Keratinocyte (primary cell): ENCODE measurements at regions not wholly inside any gene's neighbourhood (a gene's known extent, or its start where the extent isn't known, plus 50 kb on each side); places are given as distances from the start of the nearest gene placed in this dataset.

Experiments used
- CTCF ChIP-seq, 3 experiments: IDR thresholded peaks in 1 of 3; conservative IDR thresholded peaks in 1 of 3; optimal IDR thresholded peaks in 1 of 3; 2 replicates in 2 of 3; 3 replicates in 1 of 3; pipeline versions ENCODE3 to v1.5.1; 2011; ENCODE audit warnings: low read length in 3 of 3, mild to moderate bottlenecking in 3 of 3, moderate library complexity in 2 of 3, control low read depth in 1 of 3, inconsistent platforms in 1 of 3; ENCODE audit not compliant: insufficient read depth in 2 of 3; ENCODE audit errors: extremely low read depth in 1 of 3
- EZH2 ChIP-seq: IDR thresholded peaks from one replicate; pipeline ENCODE4 v1.6.1; 2012; ENCODE audit warnings: inconsistent platforms, mild to moderate bottlenecking, low read length, moderate library complexity

- TF ChIP-seq CTCF (optimal IDR thresholded peaks at IDR 0.05 in 1 of 3, IDR thresholded peaks at IDR 0.05 in 1 of 3, conservative IDR thresholded peaks at IDR 0.05 in 1 of 3; ENCODE audit: extremely low read depth in 1 of 3, insufficient read depth in 2 of 3, low read length in 3 of 3) = no peak
- no peak for TF ChIP-seq EZH2
These were observed 276.5 kb upstream of the FOXQ1 start for GRCh38 chr6:1035401-1035800.
